IMR-90 (cell line): ENCODE measurements at regions not wholly inside any gene's neighbourhood (a gene's known extent, or its start where the extent isn't known, plus 50 kb on each side); places are given as distances from the start of the nearest gene placed in this dataset.

ENCODE experiments used
- ATAC-seq: fragments of 200-7000 bp; cut with Tn5 transposase; 2 replicates; pipeline ENCODE4 v1.9.1; 2020; ENCODE audit warnings: low read depth, mild to moderate bottlenecking, moderate library complexity
- BruUV-seq: library from RNA; stranded (reverse); fragments of 400-500 nt; replicated peaks from 2 replicates; lab custom pipeline; 2021; lab: Mats Ljungman, UMichigan
- CTCF ChIA-PET: fragments of 300-600 bp; formaldehyde crosslinking; extraction: SDS; loops from one replicate; lab custom pipeline; 2021; ENCODE audit warnings: antibody characterized with exemption; lab: Yijun Ruan, JAX
- POLR2A ChIA-PET: fragments of 300-600 bp; sonication (Branson Sonifier 250); formaldehyde crosslinking; loops from one replicate; lab custom pipeline; 2022; ENCODE audit warnings: antibody characterized with exemption; ENCODE audit not compliant: unreplicated experiment; lab: Charles Lee
- DNase-seq: peaks from one replicate; pipeline ENCODE4 v3.0.0; 2013
- H2AFZ ChIP-seq: replicated peaks from 2 replicates; pipeline ENCODE3; 2013; ENCODE audit warnings: low read length, mild to moderate bottlenecking; ENCODE audit not compliant: poor library complexity
- H2AK5ac ChIP-seq: 2 replicates; pipeline ENCODE4 v1.6.1; 2013; ENCODE audit warnings: low read depth, low read length, inconsistent platforms
- H2AK9ac ChIP-seq: replicated peaks from 2 replicates; pipeline ENCODE3; 2013; ENCODE audit warnings: mild to moderate bottlenecking, low read depth, low read length, moderate library complexity; ENCODE audit not compliant: poor library complexity
- H2BK120ac ChIP-seq: 2 replicates; pipeline ENCODE4 v1.6.1; 2013; ENCODE audit warnings: low read depth, low read length, inconsistent platforms
- H2BK15ac ChIP-seq: 3 replicates; pipeline ENCODE4 v1.6.1; 2013; ENCODE audit warnings: low read depth, low read length, inconsistent platforms
- H2BK20ac ChIP-seq: 2 replicates; pipeline ENCODE4 v1.6.1; 2013; ENCODE audit warnings: low read depth, mild to moderate bottlenecking, inconsistent platforms, low read length, moderate library complexity
- H2BK5ac ChIP-seq: 2 replicates; pipeline ENCODE4 v1.6.1; 2013; ENCODE audit warnings: mild to moderate bottlenecking, low read depth, low read length, inconsistent platforms; ENCODE audit not compliant: poor library complexity, severe bottlenecking
- H3K14ac ChIP-seq: replicated peaks from 2 replicates; pipeline ENCODE4 v1.6.1; 2013; ENCODE audit warnings: low read depth, low read length, inconsistent platforms
- H3K18ac ChIP-seq: 2 replicates; pipeline ENCODE4 v1.6.1; 2013; ENCODE audit warnings: low read depth, low read length, control low read depth
- H3K23ac ChIP-seq: 2 replicates; pipeline ENCODE4 v1.6.1; 2013; ENCODE audit warnings: low read depth, low read length, inconsistent platforms
- H3K27ac ChIP-seq: 2 replicates; pipeline ENCODE4 v1.5.1; 2013; ENCODE audit warnings: mild to moderate bottlenecking, control low read depth, low read length; ENCODE audit not compliant: insufficient read depth
- H3K27me3 ChIP-seq: 2 replicates; pipeline ENCODE4 v1.6.1; 2013; ENCODE audit warnings: low read length; ENCODE audit not compliant: control insufficient read depth, insufficient read depth
- H3K36me3 ChIP-seq: 2 replicates; pipeline ENCODE4 v1.6.1; 2013; ENCODE audit warnings: low read length, mixed read lengths; ENCODE audit not compliant: control insufficient read depth, insufficient read depth
- H3K4ac ChIP-seq: 2 replicates; pipeline ENCODE4 v1.6.1; 2013; ENCODE audit warnings: low read depth, low read length, inconsistent platforms
- H3K4me1 ChIP-seq: 2 replicates; pipeline ENCODE4 v1.6.1; 2013; ENCODE audit warnings: low read length, mixed read lengths; ENCODE audit not compliant: control insufficient read depth, insufficient read depth
- H3K4me2 ChIP-seq: 2 replicates; pipeline ENCODE4 v1.6.1; 2013; ENCODE audit warnings: low read depth, mild to moderate bottlenecking, control low read depth, low read length, moderate library complexity
- H3K4me3 ChIP-seq: 2 replicates; pipeline ENCODE4 v1.5.1; 2013; ENCODE audit warnings: low read depth, mild to moderate bottlenecking, control low read depth, low read length, moderate library complexity; ENCODE audit not compliant: insufficient read depth
- H3K56ac ChIP-seq: 2 replicates; pipeline ENCODE4 v1.6.1; 2013; ENCODE audit warnings: low read length, inconsistent platforms; ENCODE audit not compliant: insufficient read depth; ENCODE audit errors: extremely low read depth
- H3K79me1 ChIP-seq, 2 experiments: 2 replicates each; pipeline ENCODE4 v1.6.1; 2013; ENCODE audit warnings: low read length in 2 of 2, inconsistent platforms in 1 of 2, low read depth in 1 of 2
- H3K9ac ChIP-seq: 2 replicates; pipeline ENCODE4 v1.6.1; 2013; ENCODE audit warnings: low read depth, low read length, control low read depth
- H3K9me1 ChIP-seq: 2 replicates; pipeline ENCODE4 v1.6.1; 2013; ENCODE audit warnings: low read length, inconsistent platforms; ENCODE audit not compliant: insufficient read depth
- H3K9me3 ChIP-seq: 2 replicates; pipeline ENCODE4 v1.6.1; 2013; ENCODE audit warnings: low read length; ENCODE audit not compliant: control insufficient read depth, insufficient read depth
- H4K20me1 ChIP-seq: 2 replicates; pipeline ENCODE4 v1.6.1; 2013; ENCODE audit warnings: low read length, inconsistent platforms; ENCODE audit not compliant: insufficient read depth
- H4K5ac ChIP-seq: 2 replicates; pipeline ENCODE4 v1.6.1; 2013; ENCODE audit warnings: mild to moderate bottlenecking, low read depth, low read length, control low read depth
- H4K8ac ChIP-seq, 2 experiments: 2 replicates each; pipeline ENCODE4 v1.6.1; 2013; ENCODE audit warnings: low read depth in 2 of 2, low read length in 2 of 2, control low read depth in 1 of 2, inconsistent platforms in 1 of 2
- H4K91ac ChIP-seq: 2 replicates; pipeline ENCODE4 v1.6.1; 2013; ENCODE audit warnings: low read depth, low read length, inconsistent platforms; ENCODE audit not compliant: insufficient read depth
- CEBPB ChIP-seq: IDR thresholded peaks from 2 replicates; pipeline ENCODE4 v1.6.1; 2012; ENCODE audit warnings: low read depth, low read length, improper control_type of control experiment
- CHD1 ChIP-seq: IDR thresholded peaks from 2 replicates; pipeline ENCODE4 v1.6.1; 2012; ENCODE audit warnings: low read depth, low read length, improper control_type of control experiment
- CTCF ChIP-seq: conservative IDR thresholded peaks from 2 replicates; pipeline ENCODE4 v1.5.1; 2012; ENCODE audit warnings: mild to moderate bottlenecking, low read depth, low read length, improper control_type of control experiment
- ELK1 ChIP-seq: fragments of 150-350 bp; IDR thresholded peaks from 2 replicates; pipeline ENCODE4 v1.6.1; 2016; ENCODE audit warnings: low read depth, mild to moderate bottlenecking, low read length, moderate library complexity, borderline replicate concordance
- FOS ChIP-seq: fragments of 150-350 bp; IDR thresholded peaks from 2 replicates; pipeline ENCODE4 v1.6.1; 2016; ENCODE audit warnings: low read depth, low read length
- MAFK ChIP-seq: IDR thresholded peaks from 2 replicates; pipeline ENCODE4 v1.6.1; 2012; ENCODE audit warnings: low read depth, low read length, improper control_type of control experiment
- MAZ ChIP-seq: IDR thresholded peaks from 2 replicates; pipeline ENCODE4 v1.6.1; 2012; ENCODE audit warnings: low read depth, mild to moderate bottlenecking, low read length, improper control_type of control experiment, moderate library complexity, borderline replicate concordance
- MXI1 ChIP-seq: IDR thresholded peaks from 2 replicates; pipeline ENCODE4 v1.6.1; 2012; ENCODE audit warnings: low read depth, mild to moderate bottlenecking, low read length, moderate library complexity, borderline replicate concordance
- POLR2A ChIP-seq: IDR thresholded peaks from 2 replicates; pipeline ENCODE4 v1.6.1; 2012; ENCODE audit warnings: mild to moderate bottlenecking, low read depth, low read length
- RAD21 ChIP-seq: IDR thresholded peaks from 2 replicates; pipeline ENCODE4 v1.6.1; 2012; ENCODE audit warnings: low read length, improper control_type of control experiment
- RCOR1 ChIP-seq: IDR thresholded peaks from 2 replicates; pipeline ENCODE4 v1.6.1; 2012; ENCODE audit warnings: mild to moderate bottlenecking, low read length, improper control_type of control experiment; ENCODE audit not compliant: insufficient replicate concordance
- RFX5 ChIP-seq: IDR thresholded peaks from 2 replicates; pipeline ENCODE4 v1.8.0; 2012; ENCODE audit warnings: low read depth, mild to moderate bottlenecking, low read length, moderate library complexity
- SMC3 ChIP-seq: fragments of 150-350 bp; IDR thresholded peaks from 2 replicates; pipeline ENCODE4 v1.6.1; 2016; ENCODE audit warnings: low read depth, mild to moderate bottlenecking, antibody characterized with exemption, low read length, moderate library complexity
- USF2 ChIP-seq: fragments of 150-350 bp; IDR thresholded peaks from 2 replicates; pipeline ENCODE4 v1.6.1; 2017; ENCODE audit warnings: mild to moderate bottlenecking, antibody characterized with exemption, low read length, low read depth
- WGBS, 2 experiments: methylation state at CpG; one replicate each; pipeline versions ENCODE4 v1.1.5 to v1.1.7; 2013; ENCODE audit warnings: missing lambda C conversion rate in 2 of 2; ENCODE audit not compliant: insufficient read length in 1 of 2; ENCODE audit errors: extremely low coverage in 2 of 2; 5-methylcytosine and 5-hydroxymethylcytosine counted together
- dilution Hi-C: fragments of 300-500 bp; cut with HindIII; formaldehyde crosslinking; loops from one replicate; pipeline ENCODE4 v1.14.3; 2018; ENCODE audit warnings: low sequenced_read_pairs; ENCODE audit not compliant: unreplicated experiment
- in situ Hi-C: fragments of 300-500 bp; cut with MboI; formaldehyde crosslinking; loops from 3 replicates; pipeline ENCODE4 v1.14.3; 2019; ENCODE audit warnings: low sequenced_read_pairs, inconsistent platforms, mixed read lengths
- intact Hi-C: fragments of 100-400 bp; cut with micrococcal nuclease; formaldehyde crosslinking; loops from 2 replicates; pipeline ENCODE4 v1.10.0; 2022

- Histone ChIP-seq H3K27ac (peak overlapping the region; percentile 80), H2BK120ac (peak overlapping the region; percentile 98), H4K8ac (peak overlapping the region; percentile 27 to 90), H2AK9ac (peak overlapping the region; percentile 81), H4K5ac (peak overlapping the region; percentile 60), H4K91ac (peak overlapping the region; percentile 83), H2BK5ac (peak overlapping the region; percentile 93), H3K18ac (peak overlapping the region; percentile 79), H3K4ac (peak overlapping the region; percentile 91), H3K4me2 (no peak overlapping the region; the same call in 1 of the 2 replicates), H3K79me1 (no peaks in the 10 kb centered on the region), H3K9me3 (peaks cover 12% of the 10 kb centered on the region; the same call in 1 of the 2 replicates), H3K4me1 (peaks cover 9% of the 10 kb centered on the region), H3K14ac (peak overlapping the region; percentile 97), H3K23ac (0 out of 2 replicates have a peak overlapping the region, but pooled peaks have one; percentile 88), H3K36me3 (no peaks in the 10 kb centered on the region), H3K56ac (peak overlapping the region; percentile 66), H3K4me3 (no peak overlapping the region), H3K9me1 (no peaks in the 10 kb centered on the region), H2BK15ac (peak overlapping the region; percentile 79; the same call in 2 of the 3 replicates), H3K27me3 (no peaks in the 10 kb centered on the region), H3K9ac (peak overlapping the region; percentile 37), H2AFZ (peak overlapping the region; percentile 16), H4K20me1 (no peaks in the 10 kb centered on the region), H2BK20ac (peak overlapping the region; percentile 98), H2AK5ac (peak overlapping the region; percentile 94)
- dilution Hi-C loops = no loop called here
- POLR2A ChIA-PET = no interaction called here
- CTCF ChIA-PET = no interaction called here
- in situ Hi-C loops = no loop called here
- no TSS peak for BruUV-seq
- DNase-seq (no peak), ATAC-seq (no peak)
- intact Hi-C loops = no loop called here
- 100% methylated on average over 2 of the region's 8 CpGs; no CpG with 5 or more reads in 1 of the 2 experiments for WGBS, 2 experiments
- TF ChIP-seq CEBPB (no peak), MAFK (no peak), ELK1 (no peak), RFX5 (no peak), MAZ (no peak), MXI1 (no peak), CHD1 (no peak), RAD21 (no peak), USF2 (no peak), RCOR1 (no peak), POLR2A (no peak), SMC3 (no peak), FOS (no peak), CTCF (no peak)
Observed at GRCh38 chr2:236643480-236643879, 73.9 kb downstream of the ACKR3 start.
